ENCODE measurements at regions not wholly inside any gene's neighbourhood (a gene's known extent, or its start where the extent isn't known, plus 50 kb on each side); places are given as distances from the start of the nearest gene placed in this dataset.
A peak's percentile ranks its signal among the peaks of the same experiment; 100 is the strongest.

DNA sequence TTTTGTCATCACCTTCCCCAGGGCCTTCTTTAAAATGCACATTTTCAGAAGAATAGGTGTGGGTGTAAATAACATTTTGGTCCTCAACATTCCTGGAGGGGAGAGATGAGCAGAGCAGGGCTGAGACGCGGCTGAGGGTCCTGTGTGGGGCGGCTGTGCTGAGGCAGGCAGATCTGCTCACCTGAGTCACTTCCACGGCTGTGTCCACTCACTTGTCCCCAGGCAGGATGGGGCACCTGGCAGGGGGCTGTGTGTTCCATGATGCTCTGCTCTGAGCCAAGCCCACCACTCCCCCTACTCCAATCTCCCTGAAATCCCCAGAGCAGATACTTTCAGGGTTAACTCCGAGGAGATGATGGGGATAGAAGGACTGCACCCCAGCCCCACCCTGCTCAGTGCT, 93.8 kb downstream of the GLRX3 start:
- peak; percentile 64 for DNase-seq (ENCODE audit: low spot score)

DNA sequence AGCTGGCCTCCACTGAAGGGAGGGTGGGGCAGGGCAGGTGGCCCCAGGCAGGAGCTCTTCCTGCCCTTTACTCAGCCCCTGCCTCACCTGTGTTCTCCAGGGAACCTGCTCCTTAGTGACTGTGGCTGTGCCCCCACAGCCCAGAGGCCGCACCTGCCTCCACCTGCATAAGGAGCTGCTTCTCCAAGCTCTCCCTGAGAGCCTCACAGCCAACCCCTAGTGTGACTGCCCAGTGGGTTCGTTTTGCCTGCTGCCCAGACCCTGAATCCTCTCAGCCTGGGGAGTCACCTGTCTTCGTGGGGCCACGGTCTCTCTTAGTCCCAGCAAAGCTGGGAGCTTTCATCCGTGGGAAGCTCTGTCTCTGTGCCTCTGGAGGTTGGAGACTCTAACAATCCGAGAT, 94.4 kb downstream of the GLRX3 start:
- DNase-seq (ENCODE audit: low spot score), result peak; percentile 62

DNA sequence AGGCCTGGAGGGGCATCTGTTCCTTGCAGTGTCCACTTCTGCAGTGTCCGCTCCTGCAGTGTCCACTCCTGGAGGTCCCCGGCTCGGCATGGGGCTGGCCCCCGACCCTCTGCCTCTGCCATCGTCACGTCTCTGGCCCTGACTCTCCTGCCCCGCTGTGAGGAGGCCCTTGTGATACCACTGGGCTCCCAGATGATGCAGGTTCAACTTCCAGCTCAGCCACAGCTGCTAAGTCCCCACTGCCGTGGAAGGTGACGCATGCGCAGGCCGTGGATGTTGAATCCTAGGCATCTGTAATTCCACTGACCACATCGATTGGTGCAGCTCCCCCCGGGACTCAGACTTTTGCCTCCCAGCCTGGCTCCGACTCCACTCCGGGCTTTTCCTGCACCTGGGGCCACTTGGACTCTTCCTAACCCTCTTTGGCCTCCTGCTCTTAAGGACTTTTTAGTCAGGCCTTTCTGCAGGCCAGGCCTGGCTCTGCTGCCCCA, 95.1 kb downstream of the GLRX3 start:
- peak; percentile 82 for DNase-seq (ENCODE audit: low spot score)

DNA sequence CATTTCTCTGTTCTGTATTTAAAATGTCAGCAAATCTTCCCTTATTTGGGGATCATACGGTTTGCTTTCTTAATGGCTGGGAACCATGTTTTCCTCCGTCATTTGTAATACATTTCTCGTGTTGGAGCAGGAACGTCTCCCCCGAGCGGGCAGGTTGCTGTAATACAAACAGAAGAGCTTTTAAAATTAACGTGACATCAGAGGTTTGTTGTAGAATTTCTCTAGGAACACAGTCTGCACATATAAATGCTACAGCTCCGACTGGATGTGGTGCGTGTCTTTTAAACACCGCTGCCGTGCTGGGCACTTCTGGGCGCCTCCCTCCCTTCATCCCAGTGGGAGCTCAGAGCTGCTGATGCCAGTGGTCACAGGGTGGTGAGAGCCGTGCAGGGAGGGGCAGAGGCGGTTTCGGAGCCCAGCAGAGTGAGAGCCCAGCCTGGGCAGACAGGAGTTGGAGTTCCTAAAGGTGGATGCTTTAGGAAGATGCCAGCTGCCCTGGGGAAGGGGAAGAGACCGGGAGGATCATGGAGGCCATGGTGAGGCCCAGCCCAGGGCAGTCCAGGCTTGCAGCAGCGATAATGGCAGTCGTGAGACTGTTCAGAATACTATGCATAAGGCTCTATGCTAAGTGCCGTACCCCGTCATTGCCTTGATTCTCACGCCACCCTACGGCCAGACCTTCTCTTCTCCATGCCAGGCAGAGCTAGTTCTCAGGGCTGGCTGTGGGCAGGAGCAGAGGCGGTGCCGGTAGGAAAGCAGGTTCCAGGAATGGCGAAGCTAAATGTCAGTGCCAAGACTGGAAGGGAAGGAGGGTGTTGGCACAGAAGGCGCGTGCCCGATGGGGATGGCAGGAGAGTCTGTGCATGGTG, 96.2 kb downstream of the GLRX3 start:
- peak; percentile 47 for DNase-seq (ENCODE audit: low spot score)

DNA sequence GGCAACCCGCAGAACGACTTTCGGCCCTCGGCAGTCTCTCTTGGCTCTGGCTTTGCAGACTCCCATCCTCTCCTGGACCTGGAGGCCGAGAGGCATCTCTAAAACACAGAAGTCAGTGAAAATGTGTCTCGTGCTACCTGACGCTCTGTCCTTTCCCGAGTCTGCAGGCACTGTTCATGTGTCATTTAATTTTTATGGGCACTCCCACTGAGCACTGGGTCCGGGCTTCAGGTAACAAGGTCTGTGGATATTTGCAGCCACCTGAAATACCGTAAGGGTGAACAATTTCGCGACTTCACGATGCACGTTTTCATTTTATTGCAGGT, 96.8 kb downstream of the GLRX3 start:
- DNase-seq (ENCODE audit: low spot score), result no peak

DNA sequence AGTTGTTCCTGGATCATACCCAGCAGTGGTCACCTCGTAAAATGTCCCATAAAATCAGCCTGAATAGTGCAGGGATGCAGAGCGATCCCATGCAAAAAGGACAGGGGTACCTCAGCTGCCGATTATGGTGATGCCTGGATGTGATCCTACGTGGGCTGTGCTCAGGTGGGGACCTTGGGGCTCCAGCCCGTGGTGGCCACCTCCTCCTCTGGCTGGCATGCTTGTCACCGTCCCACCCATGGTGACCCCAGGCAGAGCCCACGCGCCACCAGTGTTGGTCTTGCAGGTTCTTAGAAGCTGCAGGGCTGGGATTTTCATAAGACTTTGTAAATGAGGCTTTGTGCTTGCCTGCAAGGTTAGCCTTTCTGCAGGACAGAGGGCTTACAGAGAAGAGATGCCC, 97.2 kb downstream of the GLRX3 start:
- peak; percentile 43 for DNase-seq (ENCODE audit: low spot score)

DNA sequence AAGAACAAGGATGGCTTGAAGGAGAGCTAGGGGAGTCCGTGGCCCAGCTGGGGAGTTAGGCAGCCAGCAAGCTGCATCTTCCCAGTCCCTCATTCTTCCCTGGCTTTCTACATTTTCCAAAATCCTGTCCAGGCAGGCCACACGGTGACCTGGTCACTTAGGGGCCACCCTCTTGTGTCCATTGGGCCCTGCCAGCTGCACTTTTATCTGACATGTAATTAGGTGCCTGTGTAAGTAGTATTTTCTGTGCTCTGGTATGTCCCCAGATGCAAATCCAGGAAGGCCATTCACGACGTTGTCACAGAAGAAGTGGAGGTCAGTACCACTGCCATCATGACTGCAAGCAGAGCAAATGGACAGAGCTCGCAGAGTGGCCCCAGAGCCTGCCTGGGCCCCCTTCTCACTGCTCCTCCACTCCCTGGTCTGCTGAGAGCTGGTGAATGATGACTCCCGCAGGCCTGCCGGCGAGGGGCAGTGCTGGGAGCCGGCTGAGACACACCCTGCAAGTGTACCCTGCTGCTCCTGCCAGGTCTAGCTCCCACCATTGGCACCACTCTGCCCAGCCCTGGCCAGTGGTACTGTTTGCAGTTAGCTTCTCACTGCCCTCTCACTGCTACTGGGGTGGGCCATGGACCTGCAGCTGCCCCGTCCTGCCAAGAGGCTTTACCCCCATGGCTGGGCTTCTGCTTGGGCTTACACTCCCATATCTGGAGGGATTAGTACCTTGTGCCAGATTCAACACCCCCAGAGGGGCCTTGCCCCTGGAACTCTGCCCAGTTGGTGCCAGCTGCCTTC, 98.2 kb downstream of the GLRX3 start:
- DNase-seq (ENCODE audit: low spot score), result peak; percentile 75

DNA sequence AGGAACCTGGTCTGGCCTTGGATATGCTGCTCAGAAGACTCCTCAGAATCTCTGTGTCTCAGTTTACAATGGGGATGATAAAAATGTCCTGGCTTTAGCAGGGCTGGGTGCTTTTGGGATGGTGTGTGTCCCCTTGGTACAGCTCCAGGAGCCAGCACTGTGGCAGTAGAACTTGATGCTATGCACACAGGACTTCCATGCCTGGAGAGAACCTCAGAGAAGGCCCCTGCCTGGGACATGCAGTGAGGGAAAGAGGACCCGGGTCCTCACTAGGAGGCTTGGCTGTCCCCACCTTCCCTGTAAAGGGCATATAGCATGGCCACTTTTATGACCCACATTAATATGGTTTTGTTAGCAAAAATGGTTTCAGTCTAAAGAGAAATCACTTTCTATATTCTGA, 100.5 kb downstream of the GLRX3 start:
- DNase-seq (ENCODE audit: low spot score), result peak; percentile 43

DNA sequence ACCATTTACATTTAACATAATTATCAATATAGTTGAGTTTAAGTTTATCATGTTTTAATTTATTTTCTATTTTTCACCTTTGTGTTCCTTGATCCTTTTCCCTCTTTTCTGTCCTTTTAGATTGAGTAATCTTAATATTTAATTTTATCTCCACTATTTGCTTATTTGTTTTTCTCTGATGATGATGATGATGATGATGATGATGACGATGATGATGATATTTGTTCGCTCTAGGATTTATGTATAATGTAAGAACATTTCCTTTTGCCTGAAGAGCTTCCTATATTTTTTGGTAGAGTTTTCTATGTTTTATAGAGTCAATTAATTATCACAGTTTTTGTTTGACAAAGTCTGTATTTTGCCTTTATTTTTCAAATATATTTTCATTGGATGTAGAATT, 104.2 kb downstream of the GLRX3 start:
- no peak for DNase-seq (ENCODE audit: low spot score)

DNA sequence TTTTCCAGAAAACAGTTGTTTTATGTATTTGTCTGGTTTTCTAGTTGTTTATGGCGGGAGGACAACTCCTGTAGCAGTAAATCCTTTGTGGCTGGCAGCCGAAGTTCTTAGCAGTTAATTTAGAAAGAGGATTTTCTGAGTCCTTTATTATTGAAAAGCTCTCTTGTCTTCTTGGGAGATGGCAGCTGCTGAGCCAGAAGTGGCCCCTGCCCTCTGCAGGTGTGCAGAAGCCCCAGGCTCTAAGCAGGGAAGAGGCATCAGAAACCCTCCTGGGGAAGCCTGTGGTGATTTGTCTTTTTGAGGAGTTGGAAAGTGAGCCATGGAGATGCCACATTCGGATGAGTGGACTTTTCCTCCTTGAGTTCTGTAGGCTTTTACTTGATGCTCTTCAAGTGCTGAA, 106.3 kb downstream of the GLRX3 start:
- peak; percentile 57 for DNase-seq (ENCODE audit: low spot score)

DNA sequence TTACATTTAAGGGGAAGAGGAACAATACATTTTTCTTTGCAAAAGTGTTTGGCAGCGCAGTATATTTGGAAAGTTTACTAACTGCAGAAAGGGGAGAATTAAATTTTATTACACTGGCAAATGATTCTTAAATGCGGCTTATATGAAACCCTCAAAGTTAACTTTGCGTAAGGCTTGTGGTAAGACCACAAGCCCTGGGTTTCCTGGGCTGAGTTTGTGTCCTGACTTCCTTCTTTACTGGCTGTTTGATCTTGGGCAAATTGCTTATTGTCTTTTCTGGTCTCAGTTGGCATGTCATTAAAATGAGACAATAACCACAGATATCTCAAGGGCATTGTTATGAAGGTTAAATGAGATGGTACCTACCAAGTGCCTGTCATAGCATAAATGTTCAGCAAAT, 106.8 kb downstream of the GLRX3 start:
- DNase-seq (ENCODE audit: low spot score), result no peak

DNA sequence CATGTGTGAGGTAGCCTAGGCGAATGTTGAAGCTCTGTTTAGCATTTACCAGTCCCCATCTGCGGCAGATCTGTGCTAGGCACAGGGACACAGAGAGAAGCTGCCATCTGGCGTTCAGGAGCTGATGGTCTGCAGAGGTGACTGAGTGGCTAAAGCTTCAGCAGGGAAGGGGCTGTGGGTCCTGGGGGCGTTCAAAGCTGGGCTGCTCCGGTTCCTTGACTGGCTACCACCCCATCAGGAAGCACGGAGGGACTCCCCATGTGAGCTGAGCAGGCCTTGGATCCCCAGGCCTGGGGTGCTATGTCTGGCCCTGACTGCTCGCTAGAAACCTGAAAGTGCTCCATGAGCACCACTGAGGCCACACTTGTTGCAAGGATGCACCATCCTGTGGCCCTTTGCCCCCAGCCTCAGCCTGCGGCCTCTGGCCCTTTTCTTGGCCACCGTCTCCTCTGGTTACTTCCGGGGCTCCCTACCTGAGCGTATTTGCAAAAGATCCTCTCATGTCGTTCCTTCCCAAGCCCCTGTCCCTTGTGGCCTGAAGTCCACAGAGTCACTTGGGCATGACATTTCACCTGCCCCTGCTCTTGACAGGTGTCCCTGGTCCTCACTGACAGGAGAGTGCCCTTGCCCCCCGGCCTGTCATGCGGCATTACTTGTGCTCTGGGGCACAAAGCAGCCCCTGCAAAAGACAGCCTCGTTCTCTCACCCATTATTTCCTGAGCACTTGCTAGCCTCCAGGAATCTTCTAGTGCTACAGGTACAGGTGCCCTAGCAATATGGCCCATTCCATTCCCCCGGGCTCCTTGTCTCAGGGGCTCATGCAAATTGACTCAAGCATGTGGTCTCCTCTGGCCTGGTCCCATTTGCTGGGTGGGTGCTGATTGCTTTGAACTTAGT, 108.1 kb downstream of the GLRX3 start:
- DNase-seq (ENCODE audit: low spot score), result peak; percentile 71

DNA sequence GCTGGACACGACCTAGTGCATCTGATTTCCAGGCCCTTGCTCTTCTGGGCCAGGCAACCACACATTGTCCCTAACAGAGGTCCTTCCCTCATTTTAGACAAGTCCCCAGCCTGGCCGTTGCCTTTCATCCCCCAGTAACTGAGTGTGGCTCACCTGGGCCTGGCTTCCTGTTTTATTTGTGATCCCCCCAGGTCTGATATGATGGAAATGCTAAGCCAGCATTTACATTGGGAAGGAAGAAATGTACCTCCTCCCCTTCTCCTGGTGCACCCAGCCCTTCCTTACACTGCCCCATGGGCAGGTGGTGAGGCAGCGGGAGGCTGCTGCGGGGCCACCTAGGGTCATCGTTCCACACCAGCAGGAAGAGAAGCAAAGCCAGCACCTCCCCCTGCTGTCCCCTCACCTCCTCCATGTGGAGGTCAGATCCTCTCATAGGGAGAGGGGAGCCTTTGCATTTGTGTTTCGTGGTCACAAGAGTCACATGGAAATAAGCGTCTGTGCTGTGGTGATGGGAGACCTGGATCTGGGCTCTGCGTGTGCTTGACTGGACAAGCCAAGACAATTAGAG, 108.8 kb downstream of the GLRX3 start:
- DNase-seq (ENCODE audit: low spot score), result no peak

DNA sequence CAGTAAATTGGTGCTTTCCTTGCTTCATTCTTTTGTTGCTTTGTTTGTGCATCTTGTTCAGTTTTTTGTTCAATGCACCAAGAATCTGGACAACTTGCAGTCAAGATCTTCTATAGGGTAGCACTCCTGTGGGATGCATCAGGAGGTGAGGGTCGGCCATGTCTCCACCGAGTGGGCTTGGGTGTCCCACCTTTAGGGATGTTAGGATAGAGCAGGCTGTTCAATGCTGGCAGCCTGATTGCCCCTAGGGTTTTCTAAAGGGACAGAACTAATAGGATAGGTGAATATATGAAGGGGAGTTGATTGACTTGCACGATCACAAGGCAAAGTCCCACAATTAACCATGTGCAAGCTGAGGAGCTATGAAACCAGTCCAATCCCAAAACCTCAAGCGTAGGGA, 109.9 kb downstream of the GLRX3 start:
- DNase-seq (ENCODE audit: low spot score), result peak; percentile 80

DNA sequence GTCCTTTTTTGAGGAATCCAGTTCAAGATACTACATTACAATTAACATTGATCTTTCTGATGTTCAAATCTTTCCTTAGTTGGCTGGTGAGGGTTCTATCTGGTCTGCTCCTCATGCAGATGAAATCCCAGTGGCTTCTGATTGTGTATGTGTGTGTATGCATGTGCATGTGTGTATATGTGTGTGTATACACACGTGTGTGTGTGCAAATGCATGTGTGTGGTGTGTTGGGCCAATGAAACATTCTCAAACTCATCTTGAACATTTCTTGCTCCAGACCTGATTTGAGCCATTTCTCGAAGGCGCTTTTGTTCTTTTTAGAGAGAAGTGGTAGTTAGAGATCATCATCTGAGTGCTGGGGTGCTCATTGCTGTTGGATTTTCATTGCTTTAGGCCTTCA, 113.9 kb downstream of the GLRX3 start:
- no peak for DNase-seq (ENCODE audit: low spot score)

DNA sequence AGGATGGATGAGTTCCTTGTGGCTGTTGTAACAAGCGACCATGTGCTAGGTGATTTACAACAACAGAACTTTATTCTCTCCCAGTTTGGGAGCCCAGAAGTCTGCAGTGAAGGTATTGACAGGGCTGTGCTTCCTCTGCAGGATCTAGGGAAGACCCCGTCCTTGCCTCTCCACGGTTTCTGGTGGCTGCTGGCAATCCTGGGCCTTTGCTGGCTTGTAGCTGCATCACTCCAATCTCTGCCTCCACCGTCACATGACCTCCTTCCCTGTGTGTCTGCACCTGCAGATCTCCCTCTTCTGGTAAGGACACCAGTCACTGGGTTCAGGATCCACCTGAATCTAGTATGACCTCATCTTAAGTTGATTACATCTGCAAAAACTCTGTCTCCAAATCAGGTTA, 115.6 kb downstream of the GLRX3 start:
- no peak for DNase-seq (ENCODE audit: low spot score)

DNA sequence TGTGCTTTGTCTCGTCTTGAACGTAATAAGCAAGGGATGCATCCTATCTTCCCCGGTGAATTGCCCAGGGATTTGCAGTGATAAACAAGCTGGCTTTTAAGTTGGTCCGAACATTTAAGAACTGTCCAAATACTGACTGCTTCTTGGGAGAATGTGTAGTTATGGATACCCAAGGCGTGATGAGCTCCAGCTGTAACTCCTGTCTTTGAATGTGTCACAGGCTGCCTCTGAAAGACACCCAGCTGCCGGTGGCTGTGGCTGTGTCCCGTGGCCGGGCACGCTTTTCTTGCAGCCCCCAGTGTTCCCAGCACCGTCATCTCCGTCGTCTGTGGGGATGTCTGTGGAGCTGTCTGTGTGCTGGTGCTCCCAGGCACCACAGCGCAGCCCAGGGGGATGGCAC, 118.1 kb downstream of the GLRX3 start:
- no peak for DNase-seq (ENCODE audit: low spot score)

DNA sequence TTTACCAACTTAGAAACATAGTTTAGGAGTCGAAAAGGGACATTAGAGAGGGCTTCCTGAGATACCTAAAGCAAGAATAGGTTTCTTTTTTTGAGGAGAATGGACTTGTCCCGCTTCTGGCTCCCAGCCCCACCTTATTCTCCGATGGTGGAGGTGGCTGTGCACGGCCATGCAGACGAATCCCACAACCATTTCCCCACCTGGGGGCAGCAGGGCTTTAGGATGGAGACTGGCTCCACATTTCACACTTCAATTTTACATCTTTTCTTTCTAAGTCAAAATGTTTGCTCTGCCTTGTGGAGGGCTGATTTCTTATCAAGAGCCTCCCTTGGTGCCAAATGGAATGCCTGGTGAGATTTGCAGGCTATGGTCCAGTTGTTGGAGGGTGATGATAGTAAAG, 118.5 kb downstream of the GLRX3 start:
- no peak for DNase-seq (ENCODE audit: low spot score)

DNA sequence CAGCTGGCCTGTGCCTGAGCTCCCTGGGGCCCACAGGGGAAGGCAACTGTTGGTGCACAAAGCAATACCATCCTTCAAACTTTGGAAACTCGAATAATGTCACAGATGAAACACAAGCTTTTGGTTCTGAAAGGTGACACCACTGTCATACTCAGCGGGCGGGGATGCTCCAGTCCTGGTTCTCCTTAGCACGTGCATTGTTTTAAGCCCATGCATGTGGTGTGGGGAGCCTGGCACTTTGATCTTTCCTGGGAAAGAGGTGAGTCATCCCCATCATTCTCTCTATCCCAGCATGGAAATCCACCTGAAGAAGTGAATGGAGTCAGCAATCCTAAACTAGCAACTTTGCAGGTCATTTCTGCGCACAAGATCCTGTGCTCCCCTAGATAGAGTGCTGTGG, 119.6 kb downstream of the GLRX3 start:
- no peak for DNase-seq (ENCODE audit: low spot score)

DNA sequence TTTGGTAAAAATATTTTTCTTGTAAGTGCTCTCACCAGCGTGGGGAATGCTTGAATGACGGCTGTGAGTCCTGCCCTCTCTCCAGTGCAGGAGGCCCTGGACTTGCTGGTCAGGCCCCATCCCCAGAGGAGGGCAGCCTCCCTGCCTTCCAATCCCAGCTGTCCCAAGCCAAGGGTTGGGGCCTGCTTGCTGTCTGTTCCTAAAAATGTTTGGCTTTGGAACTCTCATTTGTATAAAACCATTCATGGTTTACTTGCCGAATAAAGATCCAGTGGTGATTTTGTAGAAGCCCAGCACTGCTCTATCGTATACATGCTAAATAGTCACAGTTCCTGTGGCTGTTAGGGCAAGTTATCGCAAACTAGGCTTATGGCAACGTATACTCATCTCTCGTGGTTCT, 121.7 kb downstream of the GLRX3 start:
- DNase-seq (ENCODE audit: low spot score), result no peak

DNA sequence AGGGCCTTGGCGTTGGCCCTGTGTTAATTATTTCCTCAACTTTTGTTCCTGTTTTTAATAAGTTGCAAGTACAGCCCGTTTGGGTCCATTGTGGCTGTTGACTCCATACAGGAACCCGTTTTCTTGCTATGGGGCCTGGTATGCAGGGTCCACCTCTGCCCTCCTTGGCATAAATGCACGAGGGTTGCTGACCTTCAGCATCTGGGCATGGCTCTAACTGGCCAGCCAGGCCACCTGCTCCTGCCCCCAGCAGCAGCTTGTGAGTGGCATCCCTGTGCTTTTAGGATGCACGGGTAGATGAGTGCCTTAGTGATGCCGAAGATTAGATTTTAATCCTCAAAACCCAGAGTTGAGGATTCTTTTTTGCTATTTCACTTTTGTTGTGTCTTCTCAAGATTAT, 123.2 kb downstream of the GLRX3 start:
- DNase-seq (ENCODE audit: low spot score), result no peak

Measured in mesenteric fat pad (tissue), 1 donor.